Ascending aorta (tissue), 2 donors: ENCODE measurements at regions not wholly inside any gene's neighbourhood (a gene's known extent, or its start where the extent isn't known, plus 50 kb on each side); places are given as distances from the start of the nearest gene placed in this dataset.

ENCODE experiments used
- DNase-seq, 2 donors: peaks; one replicate each; pipeline ENCODE4 v3.0.0-alpha.2; 2019; ENCODE audit warnings: low spot score in 2 of 2
- H3K27ac ChIP-seq, 2 donors: fragments of 200-600 bp; sonication (generic); one replicate each; pipeline ENCODE4 v1.5.1; 2016 to 2017; ENCODE audit warnings: mild to moderate bottlenecking in 1 of 2
- H3K27me3 ChIP-seq: fragments of 200-600 bp; sonication (generic); one replicate; pipeline ENCODE4 v1.5.1; 2017
- H3K36me3 ChIP-seq, 2 donors: fragments of 200-600 bp; sonication (generic); one replicate each; pipeline ENCODE4 v1.5.1; 2016
- H3K4me1 ChIP-seq, 2 donors: fragments of 200-600 bp; sonication (generic); one replicate each; pipeline ENCODE4 v1.5.1; 2016 to 2017; ENCODE audit warnings: mild to moderate bottlenecking in 1 of 2
- H3K4me3 ChIP-seq, 2 donors: fragments of 200-600 bp; sonication (generic); one replicate each; pipeline ENCODE4 v1.5.1; 2016 to 2017; ENCODE audit warnings: mild to moderate bottlenecking in 1 of 2
- H3K9me3 ChIP-seq, 2 donors: fragments of 200-600 bp; sonication (generic); one replicate each; pipeline ENCODE4 v1.5.1; 2016
- CTCF ChIP-seq, 3 experiments: fragments of 200-600 bp in 2 of 3; fragments of 450-650 bp in 1 of 3; sonication (generic) in 2 of 3; IDR thresholded peaks; one replicate each; pipeline ENCODE4 v1.5.1; 2016 to 2019; ENCODE audit warnings: antibody characterized with exemption in 3 of 3, mild to moderate bottlenecking in 1 of 3, moderate library complexity in 1 of 3
- intact Hi-C: fragments of 100-400 bp; cut with DNase I; formaldehyde crosslinking; loops from one replicate; pipeline ENCODE4 v1.15.1; 2023

DNA sequence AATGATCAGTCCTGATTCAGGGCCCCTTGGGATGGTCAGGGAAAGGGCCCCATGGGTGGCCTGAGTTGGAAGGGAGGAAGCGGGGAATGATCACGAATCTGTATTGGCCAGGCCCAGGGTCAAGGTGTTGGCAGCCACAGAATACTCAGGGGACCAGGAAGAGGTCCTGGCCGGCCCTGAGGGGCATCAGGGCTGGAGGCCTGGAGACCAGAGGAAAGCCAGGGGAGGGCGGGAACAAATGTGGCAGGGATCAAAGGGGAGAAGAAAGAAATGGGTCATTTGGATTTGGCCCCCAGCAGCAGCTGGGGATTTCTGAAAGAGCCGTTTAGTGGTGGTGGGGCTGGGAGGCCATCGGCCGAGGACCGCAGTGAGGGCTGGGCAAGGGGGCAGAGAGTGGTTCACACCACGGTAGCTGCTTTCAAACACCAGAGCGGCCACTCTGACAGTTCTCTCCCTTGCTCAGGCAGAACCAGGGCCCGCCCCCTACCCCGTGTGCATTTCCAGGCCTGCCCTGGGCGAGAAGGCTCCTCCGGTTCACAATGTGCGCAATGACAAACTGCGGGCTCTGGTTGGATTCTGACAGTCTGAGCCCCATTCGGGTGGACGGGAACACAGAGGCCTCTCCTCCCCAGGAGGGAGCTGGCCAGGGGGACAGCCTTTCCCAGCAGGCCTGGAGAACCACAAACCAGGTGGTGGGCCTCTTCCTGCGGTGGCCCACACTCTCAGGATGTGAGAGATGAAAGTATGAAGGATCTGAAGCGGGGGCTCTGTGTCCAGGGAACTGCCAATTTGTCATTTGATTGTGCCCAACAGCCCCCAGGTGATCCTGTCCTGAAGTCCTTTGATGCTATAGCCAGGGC lies 220.3 kb upstream of the IER5L start:
- no peak for TF ChIP-seq CTCF (IDR thresholded peaks at IDR 0.05)
- no peaks in the 10 kb centered on the region for H3K27me3 ChIP-seq
- no peak for DNase-seq
- no peak overlapping the region for H3K27ac ChIP-seq
- intact Hi-C loops = no loop called here
- H3K9me3 ChIP-seq = no peaks in the 10 kb centered on the region
- H3K36me3 ChIP-seq = no peaks in the 10 kb centered on the region
- H3K4me3 ChIP-seq = no peak overlapping the region
- H3K4me1 ChIP-seq = peaks cover 4 to 15% of the 10 kb centered on the region in 2 donors

- H3K27me3 ChIP-seq = no peaks in the 10 kb centered on the region
- TF ChIP-seq CTCF (IDR thresholded peaks at IDR 0.05) = no peak
- H3K9me3 ChIP-seq = no peaks in the 10 kb centered on the region
- H3K4me1 ChIP-seq = peaks cover 3 to 6% of the 10 kb centered on the region in 2 donors
- intact Hi-C loops = no loop called here
- H3K4me3 ChIP-seq = no peak overlapping the region
- no peak for DNase-seq
- H3K27ac ChIP-seq = no peak overlapping the region
- no peaks in the 10 kb centered on the region for H3K36me3 ChIP-seq
Observed at GRCh38 chr9:129397335-129397734, 219.3 kb upstream of the IER5L start.

DNA sequence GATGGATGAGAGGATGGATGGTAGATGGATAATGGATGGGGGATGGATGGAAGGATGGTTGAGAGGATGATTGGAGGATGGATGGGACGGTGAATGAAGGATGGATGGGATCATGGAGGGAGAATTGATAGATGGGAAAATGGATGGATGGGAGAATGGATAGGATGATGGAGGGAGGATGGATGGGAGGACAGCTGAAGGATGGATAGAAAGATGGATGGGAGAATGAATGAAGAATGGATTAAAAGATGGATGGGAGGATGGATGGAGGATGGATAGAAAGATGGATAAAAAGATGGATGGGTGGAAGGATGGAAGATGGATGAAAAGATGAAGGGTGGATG lies 218.3 kb upstream of the IER5L start:
- no peak overlapping the region for H3K4me3 ChIP-seq
- no peak for TF ChIP-seq CTCF (IDR thresholded peaks at IDR 0.05)
- H3K4me1 ChIP-seq = no peaks in the 10 kb centered on the region
- no peak for DNase-seq
- intact Hi-C loops = no loop called here
- H3K9me3 ChIP-seq = no peaks in the 10 kb centered on the region
- no peaks in the 10 kb centered on the region for H3K27me3 ChIP-seq
- H3K27ac ChIP-seq = no peak overlapping the region
- no peaks in the 10 kb centered on the region for H3K36me3 ChIP-seq

DNA sequence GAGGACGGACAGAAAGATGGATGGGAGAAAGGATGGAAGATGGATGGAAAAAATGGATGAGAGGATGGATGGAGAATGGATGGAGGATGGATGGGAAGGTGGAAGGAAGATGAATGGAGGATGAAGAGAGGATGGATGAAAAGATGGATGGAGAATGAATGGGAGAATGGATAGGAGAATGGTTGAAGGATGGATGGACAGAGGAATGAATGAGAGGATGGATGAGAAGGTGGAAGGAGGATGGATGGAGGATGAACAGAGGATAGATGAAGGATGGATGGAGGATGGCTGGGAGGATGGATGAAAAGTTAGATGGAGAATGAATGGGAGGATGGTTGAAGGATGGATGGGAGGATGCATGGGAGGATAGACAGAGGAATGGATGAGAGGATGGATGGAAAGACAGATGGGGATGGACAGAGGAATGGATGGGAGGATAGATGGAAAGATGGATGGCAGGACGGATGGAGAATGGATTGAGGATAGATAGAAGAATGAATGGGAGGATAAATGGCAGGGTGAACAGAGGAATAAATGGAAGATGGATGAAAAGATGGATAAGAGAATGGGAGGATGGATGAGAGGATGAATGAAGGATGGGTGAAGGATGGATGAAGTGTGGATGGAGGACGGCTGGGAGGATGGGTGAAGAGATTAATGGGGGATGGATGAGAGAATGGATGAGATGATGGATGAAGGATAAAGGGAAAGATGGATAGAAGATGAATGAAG lies 217.7 kb upstream of the IER5L start:
- DNase-seq = no peak
- TF ChIP-seq CTCF (IDR thresholded peaks at IDR 0.05) = no peak
- no peaks in the 10 kb centered on the region for H3K27me3 ChIP-seq
- H3K4me1 ChIP-seq = no peaks in the 10 kb centered on the region
- intact Hi-C loops = no loop called here
- H3K36me3 ChIP-seq = no peaks in the 10 kb centered on the region
- no peaks in the 10 kb centered on the region for H3K9me3 ChIP-seq
- no peak overlapping the region for H3K27ac ChIP-seq
- no peak overlapping the region for H3K4me3 ChIP-seq

GRCh38 chr9:129394886-129395279 lies 216.8 kb upstream of the IER5L start:
- no peak for TF ChIP-seq CTCF (IDR thresholded peaks at IDR 0.05)
- Histone ChIP-seq H3K36me3 (no peaks in the 10 kb centered on the region), H3K4me3 (no peak overlapping the region), H3K4me1 (no peaks in the 10 kb centered on the region), H3K27ac (no peak overlapping the region), H3K9me3 (no peaks in the 10 kb centered on the region), H3K27me3 (no peaks in the 10 kb centered on the region)
- DNase-seq = no peak
- intact Hi-C loops = no loop called here
